ENCODE measurements at regions not wholly inside any gene's neighbourhood (a gene's known extent, or its start where the extent isn't known, plus 50 kb on each side); places are given as distances from the start of the nearest gene placed in this dataset.

- H3K36me3 ChIP-seq = no peaks in the 10 kb centered on the region
- intact Hi-C loops (cut with DNase I) = no loop called here
- H3K4me1 ChIP-seq = no peaks in the 10 kb centered on the region
- no peak for TF ChIP-seq CTCF (IDR thresholded peaks at IDR 0.05)
- no peaks in the 10 kb centered on the region for H3K27me3 ChIP-seq (ENCODE audit: low read depth)
- H3K27ac ChIP-seq = no peak overlapping the region
- ATAC-seq (no peak), DNase-seq (no peak)
- no peaks in the 10 kb centered on the region for H3K9me3 ChIP-seq
- no peak overlapping the region for H3K4me3 ChIP-seq
Measured at GRCh38 chr4:19725130-19725529, 526.6 kb upstream of the SLIT2 start.

GRCh38 chr4:19722404-19722803, 529.3 kb upstream of the SLIT2 start:
- H3K9me3 ChIP-seq = no peaks in the 10 kb centered on the region
- DNase-seq = no peak
- no peak for TF ChIP-seq CTCF (IDR thresholded peaks at IDR 0.05)
- ATAC-seq = no peak
- no peak overlapping the region for H3K27ac ChIP-seq
- H3K36me3 ChIP-seq = no peaks in the 10 kb centered on the region
- no peaks in the 10 kb centered on the region for H3K4me1 ChIP-seq
- intact Hi-C loops (cut with DNase I) = no loop called here
- no peak overlapping the region for H3K4me3 ChIP-seq
- H3K27me3 ChIP-seq (ENCODE audit: low read depth) = no peaks in the 10 kb centered on the region

- Histone ChIP-seq H3K4me3 (no peak overlapping the region), H3K4me1 (no peaks in the 10 kb centered on the region), H3K27me3 (ENCODE audit: low read depth) (no peaks in the 10 kb centered on the region), H3K9me3 (no peaks in the 10 kb centered on the region), H3K27ac (no peak overlapping the region), H3K36me3 (no peaks in the 10 kb centered on the region)
- intact Hi-C loops (cut with DNase I) = no loop called here
- no peak for DNase-seq
- no peak for ATAC-seq
- no peak for TF ChIP-seq CTCF (IDR thresholded peaks at IDR 0.05)
Measured at GRCh38 chr4:19721587-19721986, 530.1 kb upstream of the SLIT2 start.

- intact Hi-C loops (cut with DNase I) = no loop called here
- no peak for DNase-seq
- no peak for TF ChIP-seq CTCF (IDR thresholded peaks at IDR 0.05)
- no peak for ATAC-seq
- Histone ChIP-seq H3K27me3 (ENCODE audit: low read depth) (no peaks in the 10 kb centered on the region), H3K4me1 (no peaks in the 10 kb centered on the region), H3K27ac (no peak overlapping the region), H3K9me3 (no peaks in the 10 kb centered on the region), H3K4me3 (no peak overlapping the region), H3K36me3 (no peaks in the 10 kb centered on the region)
Measured at GRCh38 chr4:19720610-19721009, 531.1 kb upstream of the SLIT2 start.

GRCh38 chr4:19720190-19720589, 531.5 kb upstream of the SLIT2 start:
- no peak overlapping the region for H3K4me3 ChIP-seq
- no peaks in the 10 kb centered on the region for H3K36me3 ChIP-seq
- H3K27ac ChIP-seq = no peak overlapping the region
- intact Hi-C loops (cut with DNase I) = no loop called here
- H3K4me1 ChIP-seq = no peaks in the 10 kb centered on the region
- H3K9me3 ChIP-seq = no peaks in the 10 kb centered on the region
- DNase-seq (no peak), ATAC-seq (no peak)
- TF ChIP-seq CTCF (IDR thresholded peaks at IDR 0.05) = no peak
- H3K27me3 ChIP-seq (ENCODE audit: low read depth) = no peaks in the 10 kb centered on the region

- Histone ChIP-seq H3K27ac (no peak overlapping the region), H3K4me1 (no peaks in the 10 kb centered on the region), H3K36me3 (no peaks in the 10 kb centered on the region), H3K4me3 (no peak overlapping the region), H3K27me3 (ENCODE audit: low read depth) (no peaks in the 10 kb centered on the region), H3K9me3 (no peaks in the 10 kb centered on the region)
- ATAC-seq = no peak
- no peak for DNase-seq
- intact Hi-C loops (cut with DNase I) = no loop called here
- TF ChIP-seq CTCF (IDR thresholded peaks at IDR 0.05) = no peak
Measured at GRCh38 chr4:19711871-19712270, 539.8 kb upstream of the SLIT2 start.

Data from lower lobe of right lung (tissue), 2 donors.